HG03442 (cell line): ENCODE measurements at regions not wholly inside any gene's neighbourhood (a gene's known extent, or its start where the extent isn't known, plus 50 kb on each side); places are given as distances from the start of the nearest gene placed in this dataset.
"Not testable (repeated sequence)": the region's sequence is repeated elsewhere in the genome, so short reads cannot be mapped to it uniquely, and the experiment has no call there.

Experiments
- ATAC-seq: cut with Tn5 transposase; IDR thresholded peaks from one replicate; pipeline ENCODE4 v1.9.1; 2021; ENCODE audit warnings: mild to moderate bottlenecking, moderate library complexity; ENCODE audit not compliant: unreplicated experiment

DNA sequence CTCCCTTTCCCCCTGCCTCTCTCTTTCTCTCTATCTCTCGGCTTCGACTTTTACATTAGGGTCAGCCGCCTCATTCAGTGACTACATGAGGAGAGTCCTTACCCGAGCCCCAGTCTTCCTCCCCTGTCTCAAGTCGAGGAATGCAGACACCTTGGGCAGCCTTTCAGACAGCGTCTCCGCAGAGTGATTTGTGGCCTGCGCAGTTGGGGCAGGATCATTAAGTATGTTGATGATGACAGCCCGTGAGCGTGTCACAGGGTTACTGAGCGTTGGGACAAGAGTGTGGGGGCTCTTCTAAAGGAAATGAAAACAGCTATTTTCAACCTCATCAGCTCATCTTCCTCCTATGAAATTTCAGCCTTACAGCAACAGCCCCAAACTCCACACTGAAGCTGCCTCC is 312.1 kb upstream of the GATB start:
- no peak for ATAC-seq

DNA sequence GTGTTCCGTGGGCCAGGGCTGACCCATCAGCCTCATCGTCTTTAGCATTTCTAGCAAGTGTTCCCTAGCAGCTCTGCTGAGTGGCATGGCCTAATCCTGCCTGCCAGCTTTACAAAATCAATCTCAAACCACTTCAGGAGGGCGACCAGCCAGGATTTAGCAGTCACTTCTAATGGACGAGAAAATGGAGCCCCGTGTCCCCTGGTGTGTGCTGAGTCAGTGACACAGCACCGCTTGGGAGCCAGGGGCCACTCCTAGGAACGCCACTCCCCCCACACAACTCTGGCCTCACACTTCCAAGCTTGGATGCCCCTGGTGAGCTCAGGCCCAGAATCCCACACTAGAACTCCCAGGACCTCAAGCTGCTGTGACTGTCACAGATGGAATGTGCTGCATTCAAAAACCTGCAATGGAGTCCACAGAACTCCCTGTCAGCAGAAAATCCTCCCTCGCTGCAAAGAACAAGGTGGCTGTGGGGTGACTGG is 311.2 kb upstream of the GATB start:
- no peak for ATAC-seq

DNA sequence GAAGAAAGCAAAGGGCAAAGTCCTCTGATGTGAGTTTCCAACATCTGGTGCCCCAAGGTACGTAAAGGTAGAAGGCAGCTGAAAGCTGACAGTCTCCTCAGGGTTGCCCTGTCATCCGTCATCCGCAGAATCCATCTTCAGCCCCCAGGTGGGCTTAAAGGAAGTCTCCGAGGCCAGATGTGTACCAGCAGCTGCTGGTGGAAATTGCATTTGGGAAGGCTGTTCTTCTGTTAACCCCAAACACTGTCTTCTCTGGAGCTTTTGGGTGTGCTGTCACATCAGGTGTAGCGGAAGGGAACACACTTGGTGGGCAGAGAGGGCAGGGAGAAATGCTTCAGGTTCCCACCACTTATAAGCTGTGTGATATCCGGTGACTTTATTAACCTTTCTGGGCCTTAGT is 310.0 kb upstream of the GATB start:
- no peak for ATAC-seq

DNA sequence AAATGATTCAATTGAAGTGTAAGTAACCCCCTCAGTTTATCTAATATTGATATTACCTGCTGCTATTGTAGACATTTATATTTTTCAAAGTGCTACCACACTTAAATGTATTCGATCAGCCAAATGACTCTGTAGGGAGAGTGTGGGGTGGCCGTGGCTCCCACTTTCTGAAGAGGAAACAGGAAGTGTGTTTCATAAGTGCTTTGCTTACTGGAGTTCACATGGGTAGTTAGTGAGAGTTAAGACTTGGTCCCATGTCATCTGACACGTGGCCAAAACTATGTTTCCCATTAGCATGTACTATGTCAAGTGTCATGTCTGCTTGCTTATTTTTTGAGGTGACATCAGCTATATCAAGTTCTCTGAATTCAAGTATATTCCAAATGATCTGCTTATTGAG is 308.1 kb upstream of the GATB start:
- no peak for ATAC-seq

DNA sequence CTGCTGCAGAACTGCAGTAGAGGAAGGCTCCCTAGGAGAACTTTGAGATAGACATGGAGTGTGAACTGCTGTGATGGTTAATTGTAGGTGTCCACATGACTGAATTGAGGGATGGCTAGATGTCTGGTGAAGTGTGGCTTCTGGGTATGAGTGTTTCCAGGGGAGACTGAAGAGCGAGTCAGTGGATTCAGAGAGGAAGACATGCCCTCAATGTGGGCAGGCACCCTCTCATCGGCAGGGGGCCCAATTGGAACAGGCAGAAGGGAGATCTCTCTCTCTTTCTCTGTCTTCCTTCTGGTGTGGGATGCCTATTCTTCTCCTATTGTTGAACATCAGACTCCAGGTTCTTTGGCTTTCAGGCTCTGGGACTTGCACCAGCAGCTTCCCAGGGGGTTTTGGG is 304.7 kb upstream of the GATB start:
- ATAC-seq, result no peak

DNA sequence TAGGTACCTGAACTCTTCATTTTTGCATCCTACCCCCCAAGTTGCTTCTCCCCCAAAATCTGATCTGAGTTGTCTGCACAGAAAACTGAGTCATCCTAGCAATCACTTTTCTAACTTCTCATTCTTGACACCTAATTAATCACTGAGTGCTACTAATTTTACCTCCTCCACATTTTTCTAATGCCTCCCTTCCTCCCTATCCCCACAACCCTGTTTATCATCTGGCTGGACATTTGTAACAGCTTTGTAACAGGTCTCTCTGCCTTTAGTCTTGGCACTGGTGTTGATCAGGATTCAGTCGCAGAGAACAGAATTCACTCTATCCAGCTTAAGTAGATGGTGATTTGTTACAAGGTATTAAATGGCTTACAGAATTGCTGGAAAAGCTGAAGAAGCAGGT is 303.9 kb upstream of the GATB start:
- ATAC-seq, result no peak

DNA sequence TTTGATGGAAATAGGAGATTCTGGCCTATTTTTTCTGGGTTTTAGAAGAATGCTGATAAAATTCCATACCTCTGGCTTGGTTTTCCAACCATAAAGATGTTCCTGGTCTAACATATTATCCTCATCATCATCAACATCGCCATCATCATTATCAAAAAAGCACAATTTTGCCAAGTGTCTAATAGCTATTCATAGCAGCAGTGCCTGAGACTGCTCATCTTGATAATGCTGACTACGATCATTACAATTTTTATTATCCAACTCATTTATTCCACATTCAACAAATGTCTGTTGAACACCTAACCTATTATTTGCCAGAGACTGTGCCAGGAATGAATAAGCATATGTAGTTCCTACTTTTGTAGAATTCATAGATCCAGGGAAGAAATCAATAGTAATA is 303.5 kb upstream of the GATB start:
- ATAC-seq, result no peak

DNA sequence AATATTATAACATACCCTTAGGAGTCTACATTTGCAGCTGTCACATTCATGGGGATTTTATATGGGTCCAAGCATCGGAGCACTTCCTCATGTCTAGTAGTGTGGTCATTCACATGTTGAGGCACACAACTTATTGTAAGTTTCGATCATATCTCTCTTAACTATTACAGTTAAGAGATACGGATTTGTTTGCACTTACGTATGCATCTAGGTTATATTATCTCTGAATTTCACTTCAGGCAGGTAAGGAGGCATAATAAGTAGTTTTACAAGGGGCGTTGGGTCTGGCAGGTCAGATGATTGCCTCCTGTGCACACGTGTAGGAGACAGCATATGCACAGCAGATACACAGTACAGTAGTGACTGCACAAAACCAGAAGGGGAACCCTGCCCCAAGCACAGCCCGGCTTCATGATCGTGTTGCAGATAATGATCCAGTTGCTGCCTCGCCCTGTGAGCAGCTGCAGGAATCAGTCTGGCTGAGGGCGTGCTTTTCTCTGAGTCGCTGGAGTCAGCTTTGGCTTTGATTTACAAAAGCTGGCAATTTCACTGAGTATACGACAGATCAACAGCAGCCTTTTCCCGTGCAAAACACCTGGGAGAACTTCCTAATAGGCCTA is 302.9 kb upstream of the GATB start:
- ATAC-seq, result no peak

DNA sequence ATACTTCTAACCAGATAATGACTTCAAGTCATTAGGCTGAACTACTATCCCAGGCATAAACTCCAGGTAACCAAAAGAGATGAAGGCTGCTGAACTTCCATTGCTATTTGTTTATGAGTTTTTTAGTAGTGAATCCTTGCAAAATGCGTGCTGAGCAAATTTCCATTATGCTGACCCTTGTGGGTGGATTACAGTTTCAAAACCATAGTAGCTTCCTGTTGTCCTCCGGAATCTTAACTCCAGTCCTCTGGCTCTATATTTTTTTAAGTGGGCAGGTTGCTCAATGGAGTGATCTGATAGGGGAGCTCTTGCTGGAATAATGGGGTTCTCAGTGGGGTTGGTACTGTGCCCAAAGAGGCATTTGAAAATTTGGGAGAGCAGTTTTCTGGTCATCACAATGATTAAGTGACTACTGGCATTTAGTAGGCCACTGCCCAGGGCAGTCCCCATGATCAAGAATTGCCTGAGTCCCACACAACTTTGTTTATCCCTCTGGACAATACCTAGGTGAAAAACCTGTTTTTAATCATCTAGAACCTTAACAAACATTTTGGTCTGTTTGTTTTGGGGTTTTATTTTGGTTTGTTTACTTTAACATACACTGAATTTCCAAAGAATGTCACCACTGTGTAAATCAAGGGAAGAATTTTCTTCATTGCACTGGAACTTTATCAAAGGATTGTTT is 302.3 kb upstream of the GATB start:
- ATAC-seq, result no peak

DNA sequence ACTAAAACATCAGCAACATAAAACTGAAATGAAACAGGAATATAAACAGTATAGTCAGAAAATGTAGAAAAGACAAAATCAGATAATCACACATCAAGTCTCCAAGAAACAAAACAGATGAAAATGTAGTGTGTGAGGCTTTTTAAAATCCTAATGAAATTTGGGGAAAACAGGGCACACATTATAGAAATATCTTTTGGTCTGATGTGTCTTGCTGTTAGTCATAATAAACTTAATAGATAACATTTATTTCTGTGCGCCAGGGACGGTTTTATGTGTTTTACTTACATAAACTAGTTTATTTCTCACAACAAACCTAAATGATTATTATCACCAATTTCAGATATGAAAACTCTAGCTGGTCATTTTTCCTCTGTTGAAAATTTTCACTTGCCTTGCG is 293.9 kb upstream of the GATB start:
- ATAC-seq, result no peak

DNA sequence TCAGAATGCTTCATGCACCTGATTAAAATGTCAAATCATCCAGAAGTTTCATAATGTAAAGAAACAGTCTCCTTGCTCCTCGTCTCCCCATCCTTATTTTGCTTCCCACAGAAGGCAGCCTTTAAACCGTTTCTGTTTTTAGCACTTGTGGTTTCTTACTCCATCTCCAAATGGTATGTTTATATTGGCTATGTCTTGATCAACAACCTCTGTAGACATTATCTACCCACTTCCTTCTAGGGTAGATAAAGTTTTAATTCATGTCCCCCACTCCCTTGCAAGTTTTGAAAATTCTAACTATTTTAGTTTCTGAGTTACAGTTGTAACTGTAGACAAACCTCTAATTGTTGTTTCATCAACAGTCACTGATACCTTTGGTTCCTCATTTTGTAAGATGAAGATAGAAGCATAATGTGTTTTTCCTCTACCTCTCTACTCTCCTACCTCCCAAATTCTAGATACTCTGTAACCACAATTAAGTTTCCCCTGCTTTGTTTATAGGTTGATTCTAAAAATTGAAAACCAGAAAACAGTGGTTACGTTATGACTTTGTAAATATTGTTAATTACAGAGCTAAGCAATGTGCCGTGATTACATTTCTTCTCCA is 291.7 kb upstream of the GATB start:
- ATAC-seq, result no peak

DNA sequence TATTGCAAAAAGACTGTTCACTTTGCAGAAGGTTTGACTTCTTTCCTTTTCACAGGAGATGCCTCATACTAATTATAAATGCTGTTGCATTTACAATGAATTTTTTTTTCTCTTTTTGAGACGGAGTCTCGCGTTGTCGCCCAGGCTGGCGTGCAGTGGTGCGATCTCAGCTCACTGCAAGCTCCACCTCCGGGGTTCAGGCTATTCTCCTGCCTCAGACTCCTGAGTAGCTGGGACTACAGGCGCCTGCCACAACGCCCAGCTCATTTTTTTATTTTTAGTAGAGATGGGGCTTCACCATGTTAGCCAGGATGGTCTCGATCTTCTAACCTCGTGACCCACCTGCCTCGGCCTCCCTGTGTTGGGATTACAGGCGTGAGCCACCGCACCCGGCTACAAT is 290.5 kb upstream of the GATB start:
- ATAC-seq, result not testable (repeated sequence)

DNA sequence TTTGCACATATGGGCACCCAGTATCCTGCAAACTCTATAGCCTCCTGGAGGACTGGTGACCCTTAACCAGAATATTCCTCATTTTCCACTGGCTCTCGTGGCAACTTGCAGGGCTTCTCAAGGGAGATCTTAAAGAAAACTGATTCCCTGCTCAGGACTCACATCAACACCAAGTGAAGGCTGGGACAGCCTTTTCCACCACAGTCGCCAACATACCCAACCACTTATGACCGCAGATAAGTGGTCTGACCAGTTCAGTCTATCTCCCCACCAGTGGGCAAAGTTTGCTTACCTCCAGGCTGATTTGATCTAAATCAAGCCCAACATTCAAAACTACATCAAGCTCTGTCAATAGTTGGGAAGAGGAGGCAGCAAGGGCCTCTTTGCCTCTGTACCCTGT is 289.3 kb upstream of the GATB start:
- no peak for ATAC-seq

DNA sequence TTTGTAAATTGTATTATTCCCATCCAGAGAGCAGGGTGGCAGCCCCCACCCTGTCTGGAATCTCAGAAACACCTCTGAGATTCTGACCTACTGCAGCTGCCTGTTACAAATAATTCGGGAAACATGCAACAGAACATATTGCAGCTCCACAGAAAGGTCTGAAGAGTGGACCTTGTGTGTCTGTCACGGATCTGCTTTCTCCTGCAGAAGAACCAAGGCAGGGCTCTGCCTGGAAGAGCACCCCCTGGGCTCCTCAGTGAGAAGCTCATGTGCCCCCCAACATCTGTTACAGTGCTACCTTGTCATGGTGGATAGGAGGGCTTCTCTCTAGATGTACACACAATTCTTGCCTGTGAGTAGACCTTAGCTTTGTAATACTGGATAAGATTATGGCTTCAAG is 286.6 kb upstream of the GATB start:
- no peak for ATAC-seq

DNA sequence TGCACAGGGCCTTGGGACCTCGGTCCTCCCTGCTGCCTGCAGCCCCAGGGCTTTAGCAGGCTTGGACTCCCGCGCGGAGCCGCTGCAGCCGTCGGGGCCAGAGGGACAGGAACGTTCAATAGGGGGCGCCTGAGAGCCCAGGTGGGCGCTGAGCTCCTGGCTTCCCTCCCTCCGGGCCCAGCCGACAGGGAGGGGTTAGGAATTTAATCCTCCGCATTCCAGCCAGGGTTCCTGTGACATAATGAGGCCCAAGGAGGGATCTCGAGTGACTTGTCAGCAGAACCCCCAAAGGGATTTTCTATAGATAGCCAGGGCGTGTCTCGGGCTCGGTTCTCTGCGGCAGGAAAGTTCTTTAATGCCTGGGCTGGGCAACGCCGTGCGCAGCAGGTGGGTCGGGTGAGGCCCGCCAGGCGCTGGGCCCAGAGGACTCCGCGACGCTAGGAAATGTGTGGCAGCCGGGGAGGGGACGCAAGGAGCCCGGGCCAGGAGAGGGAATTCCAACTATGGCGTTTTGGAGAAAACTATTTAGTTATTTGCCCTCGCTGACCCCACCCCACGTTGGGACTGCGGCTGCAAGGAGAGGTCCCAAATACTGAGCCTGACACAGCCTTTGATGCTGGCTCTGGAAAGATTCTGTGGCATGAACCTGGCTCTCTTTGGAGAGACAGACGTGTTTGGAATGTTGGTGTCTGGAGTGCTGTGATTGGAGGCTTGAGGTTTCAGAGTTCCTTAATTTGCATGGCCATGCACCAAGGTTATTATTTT is 285.2 kb upstream of the GATB start:
- peak; percentile 49 for ATAC-seq

DNA sequence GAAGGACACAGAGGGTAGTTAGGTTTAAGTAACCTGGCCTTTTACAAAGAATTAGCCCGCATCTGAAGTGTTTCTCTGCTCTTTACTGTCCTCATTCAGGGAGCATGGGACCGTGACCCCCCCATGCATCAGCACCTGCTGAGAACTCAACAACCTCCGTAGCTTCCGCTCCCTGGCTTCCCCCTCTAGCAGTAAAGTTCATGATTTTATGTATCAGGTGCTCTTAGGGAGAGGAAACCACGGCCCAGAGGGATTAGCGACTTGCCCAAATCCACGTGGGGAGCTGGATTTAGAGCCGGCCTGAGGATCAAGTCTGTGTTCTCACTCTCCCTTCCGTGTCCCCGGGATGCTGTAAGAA is 284.6 kb upstream of the GATB start:
- ATAC-seq, result peak; percentile 22

DNA sequence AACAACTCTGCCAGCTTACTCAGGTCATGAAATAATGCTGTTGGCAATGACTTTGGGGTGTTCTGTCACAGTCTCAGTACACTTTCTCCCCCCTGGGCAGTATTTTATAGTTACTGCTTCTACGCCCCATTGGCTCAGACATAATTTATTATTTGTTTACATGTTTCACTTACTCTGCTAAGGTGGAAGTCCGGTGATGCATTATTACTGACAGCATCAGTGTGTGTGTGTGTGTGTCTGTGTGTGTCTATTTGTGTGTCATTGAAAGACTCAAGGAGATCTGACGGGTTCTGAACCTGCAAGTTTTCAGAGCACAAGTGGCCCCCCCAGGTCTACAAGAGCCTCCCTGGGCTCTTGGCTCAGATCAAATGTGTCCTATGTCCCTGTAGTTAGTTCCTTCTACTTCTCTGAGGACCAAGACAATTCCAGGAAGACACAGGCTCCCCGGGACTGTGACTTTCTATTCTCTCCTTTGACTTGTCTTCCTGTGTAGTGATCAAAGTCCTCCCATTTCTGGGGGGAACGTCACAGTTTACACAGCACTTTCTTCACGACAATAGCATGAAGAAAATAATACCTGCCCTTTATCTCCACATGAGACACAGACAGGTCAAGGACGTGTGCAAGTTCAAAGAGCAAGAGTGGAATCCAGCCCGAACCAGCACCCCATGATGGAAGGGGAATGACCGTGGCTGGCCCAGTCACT is 283.7 kb upstream of the GATB start:
- no peak for ATAC-seq

DNA sequence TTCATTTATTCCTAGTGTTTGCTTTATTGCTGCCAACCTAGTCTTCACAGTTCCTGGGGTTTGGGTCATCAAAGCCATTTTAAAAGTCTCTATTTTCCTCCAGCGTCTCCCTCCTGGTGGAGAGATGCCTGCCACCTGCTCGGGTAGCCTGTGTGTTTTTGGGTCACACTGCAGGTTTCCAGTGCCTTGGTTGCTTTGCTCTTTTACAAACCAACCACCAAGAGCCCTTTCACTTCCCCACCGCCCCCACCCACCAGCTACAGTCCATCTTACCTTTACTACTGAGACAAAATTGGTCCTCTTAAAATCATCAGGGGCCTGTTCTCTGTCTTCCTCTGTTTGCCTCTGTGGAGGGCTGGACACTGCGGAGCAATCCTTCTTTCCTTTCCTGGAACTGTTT is 280.5 kb upstream of the GATB start:
- ATAC-seq, result no peak

DNA sequence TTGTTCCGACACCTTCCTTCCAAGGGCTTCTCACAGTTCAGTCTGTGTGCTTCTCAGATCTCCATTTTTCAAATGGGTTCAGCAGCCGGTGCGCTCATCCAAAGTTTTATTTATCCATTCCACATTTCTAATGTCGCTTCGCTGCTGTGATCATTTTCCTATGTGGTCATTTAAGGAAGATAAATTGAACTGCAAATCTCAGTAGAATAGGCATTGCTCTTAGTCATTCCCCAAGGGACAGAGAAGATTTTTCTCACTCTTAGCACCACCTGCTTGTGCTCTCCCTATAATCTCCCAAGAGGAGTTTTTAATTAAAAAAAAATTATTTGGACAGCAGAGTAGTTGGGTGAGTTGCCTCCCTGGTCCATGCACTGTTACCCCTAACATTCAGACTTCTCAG is 278.9 kb upstream of the GATB start:
- no peak for ATAC-seq

DNA sequence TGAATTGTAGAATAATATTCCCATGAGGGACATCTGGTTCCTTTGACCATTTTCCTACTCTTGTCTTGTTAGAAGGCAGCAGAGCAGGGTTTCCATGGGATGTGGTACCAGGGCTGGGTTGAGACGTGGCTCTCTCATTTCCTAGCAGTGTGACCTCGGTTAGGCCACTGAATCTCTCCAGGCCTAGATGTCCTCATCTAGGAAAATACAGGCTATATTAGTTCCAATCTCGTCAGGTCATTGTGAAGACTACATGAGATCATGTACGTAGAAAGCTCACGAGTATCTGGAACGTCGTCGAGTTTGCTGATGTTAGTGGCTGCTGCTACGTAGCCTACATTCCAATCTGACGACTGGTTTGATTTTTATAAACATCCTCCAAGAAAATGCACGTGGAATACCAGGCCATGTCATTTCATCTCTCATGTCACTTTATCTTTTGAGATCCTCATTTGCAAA is 278.2 kb upstream of the GATB start:
- no peak for ATAC-seq

DNA sequence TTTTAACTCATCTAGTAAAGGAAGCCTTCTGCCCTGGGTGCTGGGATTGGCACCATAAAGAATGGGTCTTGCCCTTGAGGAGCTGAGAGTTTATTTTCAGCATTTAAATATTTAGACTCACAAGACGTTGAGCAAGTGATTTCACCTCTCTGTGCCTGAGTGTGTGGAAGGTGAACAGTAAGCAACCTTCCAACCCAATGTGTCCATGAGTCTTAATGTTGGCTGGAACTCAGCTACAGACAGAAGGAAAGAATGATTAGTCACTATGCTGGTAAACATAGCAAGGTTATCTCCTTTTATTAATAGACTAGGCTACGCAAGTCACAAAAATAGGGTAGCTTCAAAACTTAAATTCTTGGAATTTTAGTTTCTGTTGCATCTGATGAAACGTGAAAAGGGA is 277.4 kb upstream of the GATB start:
- ATAC-seq, result no peak
